SKM-1 treated with dmso at 0.1 percent for 144 hours (cell line): ENCODE measurements at regions not wholly inside any gene's neighbourhood (a gene's known extent, or its start where the extent isn't known, plus 50 kb on each side); places are given as distances from the start of the nearest gene placed in this dataset.

Source experiments
- DNase-seq: peaks from one replicate; lab custom pipeline; 2025; ENCODE audit not compliant: unreplicated experiment; lab: John Stamatoyannopoulos, UW

GRCh38 chr11:105553025-105553424 lies 56.8 kb upstream of the GRIA4 start:
- no peak for DNase-seq

GRCh38 chr11:105548359-105548758 lies 61.5 kb upstream of the GRIA4 start:
- DNase-seq: no peak

- no peak for DNase-seq
These were observed 71.3 kb upstream of the GRIA4 start for GRCh38 chr11:105538588-105538987.

- no peak for DNase-seq
These were observed 72.3 kb upstream of the GRIA4 start for GRCh38 chr11:105537531-105537930.

GRCh38 chr11:105524286-105524685 lies 85.6 kb upstream of the GRIA4 start:
- DNase-seq: no peak

GRCh38 chr11:105520706-105521345 lies 89.0 kb upstream of the GRIA4 start:
- DNase-seq: no peak

- DNase-seq: no peak
These were observed 102.2 kb upstream of the GRIA4 start for GRCh38 chr11:105507496-105508254.

GRCh38 chr11:105492010-105492409 lies 117.9 kb upstream of the GRIA4 start:
- no peak for DNase-seq

GRCh38 chr11:105491394-105491793 lies 118.5 kb upstream of the GRIA4 start:
- no peak for DNase-seq

- no peak for DNase-seq
These were observed 119.5 kb upstream of the GRIA4 start for GRCh38 chr11:105490333-105490732.

GRCh38 chr11:105489446-105489845 lies 120.4 kb upstream of the GRIA4 start:
- DNase-seq: no peak

GRCh38 chr11:105486929-105487328 lies 122.9 kb upstream of the GRIA4 start:
- no peak for DNase-seq

- DNase-seq: no peak
These were observed 139.9 kb upstream of the GRIA4 start for GRCh38 chr11:105469931-105470330.

- no peak for DNase-seq
These were observed 141.7 kb upstream of the GRIA4 start for GRCh38 chr11:105468154-105468553.

GRCh38 chr11:105466582-105467228 lies 143.2 kb upstream of the GRIA4 start:
- no peak for DNase-seq

GRCh38 chr11:105458071-105458470 lies 151.8 kb upstream of the GRIA4 start:
- DNase-seq: no peak

GRCh38 chr11:105456950-105457349 lies 152.9 kb upstream of the GRIA4 start:
- no peak for DNase-seq

- DNase-seq: no peak
These were observed 160.7 kb upstream of the GRIA4 start for GRCh38 chr11:105449100-105449734.

- no peak for DNase-seq
These were observed 161.2 kb upstream of the GRIA4 start for GRCh38 chr11:105448703-105449079.

- no peak for DNase-seq
These were observed 161.8 kb upstream of the GRIA4 start for GRCh38 chr11:105447936-105448702.

GRCh38 chr11:105443623-105444022 lies 166.2 kb upstream of the GRIA4 start:
- no peak for DNase-seq
